Suprapubic skin (tissue), 4 donors: ENCODE measurements at regions not wholly inside any gene's neighbourhood (a gene's known extent, or its start where the extent isn't known, plus 50 kb on each side); places are given as distances from the start of the nearest gene placed in this dataset.

Experiments
- DNase-seq, 2 donors: peaks; one replicate each; pipeline ENCODE4 v3.0.0-alpha.2; 2019; ENCODE audit warnings: low spot score in 2 of 2
- H3K27ac ChIP-seq: fragments of 200-600 bp; sonication (generic); one replicate; pipeline ENCODE4 v1.5.1; 2019
- H3K27me3 ChIP-seq: fragments of 200-600 bp; sonication (generic); one replicate; pipeline ENCODE4 v1.5.1; 2019
- H3K36me3 ChIP-seq: fragments of 200-600 bp; sonication (generic); one replicate; pipeline ENCODE4 v1.5.1; 2019
- H3K4me1 ChIP-seq: fragments of 200-600 bp; sonication (generic); one replicate; pipeline ENCODE4 v1.5.1; 2019
- H3K4me3 ChIP-seq: fragments of 200-600 bp; sonication (generic); one replicate; pipeline ENCODE4 v1.5.1; 2019; ENCODE audit warnings: mild to moderate bottlenecking
- H3K9me3 ChIP-seq: fragments of 200-600 bp; sonication (generic); one replicate; pipeline ENCODE4 v1.5.1; 2019
- CTCF ChIP-seq, 2 donors: fragments of 200-600 bp in 1 of 2; fragments of 450-650 bp in 1 of 2; sonication (generic) in 1 of 2; IDR thresholded peaks; one replicate each; pipeline ENCODE4 v1.5.1; 2016 to 2019; ENCODE audit warnings: antibody characterized with exemption in 2 of 2, mild to moderate bottlenecking in 1 of 2, moderate library complexity in 1 of 2
- EP300 ChIP-seq: sonication (generic); formaldehyde crosslinking; IDR thresholded peaks from one replicate; pipeline ENCODE4 v1.6.1; 2017; ENCODE audit warnings: antibody characterized with exemption
- POLR2A ChIP-seq, 2 donors: fragments of 450-650 bp; IDR thresholded peaks; one replicate each; pipeline ENCODE4 v1.6.1; 2017; ENCODE audit warnings: antibody characterized with exemption in 2 of 2, mild to moderate bottlenecking in 2 of 2, moderate library complexity in 2 of 2
- POLR2AphosphoS5 ChIP-seq, 3 donors: sonication (generic); formaldehyde crosslinking; IDR thresholded peaks; one replicate each; pipeline ENCODE4 v1.6.1; 2017; ENCODE audit warnings: antibody characterized with exemption in 3 of 3
- WGBS: methylation state at CpG from one replicate; pipeline ENCODE4 v1.1.5; 2018; 5-methylcytosine and 5-hydroxymethylcytosine counted together

GRCh38 chr4:81541161-81541945 lies 69.6 kb upstream of the RASGEF1B start:
- WGBS, result 43% methylated on average over 4 of the region's 4 CpGs
- TF ChIP-seq POLR2A (IDR thresholded peaks at IDR 0.05) (no peak), EP300 (no peak), POLR2AphosphoS5 (IDR thresholded peaks at IDR 0.05) (no peak), CTCF (IDR thresholded peaks at IDR 0.05) (no peak)
- H3K9me3 ChIP-seq, result peaks cover 4% of the 10 kb centered on the region
- H3K27ac ChIP-seq, result no peak overlapping the region
- no peaks in the 10 kb centered on the region for H3K4me1 ChIP-seq
- no peaks in the 10 kb centered on the region for H3K27me3 ChIP-seq
- H3K4me3 ChIP-seq, result no peak overlapping the region
- H3K36me3 ChIP-seq, result no peaks in the 10 kb centered on the region
- no peak for DNase-seq

GRCh38 chr4:81538716-81539427 lies 67.2 kb upstream of the RASGEF1B start:
- Histone ChIP-seq H3K36me3 (no peaks in the 10 kb centered on the region), H3K27me3 (no peaks in the 10 kb centered on the region), H3K4me1 (no peaks in the 10 kb centered on the region), H3K27ac (no peak overlapping the region), H3K4me3 (no peak overlapping the region), H3K9me3 (peaks cover 4% of the 10 kb centered on the region)
- WGBS, result 75% methylated on average over 6 of the region's 6 CpGs
- TF ChIP-seq EP300 (no peak), CTCF (IDR thresholded peaks at IDR 0.05) (no peak), POLR2AphosphoS5 (IDR thresholded peaks at IDR 0.05) (no peak), POLR2A (IDR thresholded peaks at IDR 0.05) (no peak)
- DNase-seq, result no peak

- Histone ChIP-seq H3K4me3 (no peak overlapping the region), H3K27ac (no peak overlapping the region), H3K36me3 (no peaks in the 10 kb centered on the region), H3K4me1 (no peaks in the 10 kb centered on the region), H3K27me3 (no peaks in the 10 kb centered on the region), H3K9me3 (no peaks in the 10 kb centered on the region)
- WGBS, result 56% methylated on average over 2 of the region's 2 CpGs
- DNase-seq, result no peak
- TF ChIP-seq CTCF (IDR thresholded peaks at IDR 0.05), result no peak
- TF ChIP-seq POLR2AphosphoS5 (IDR thresholded peaks at IDR 0.05), result no peak
- no peak for TF ChIP-seq POLR2A (IDR thresholded peaks at IDR 0.05)
- no peak for TF ChIP-seq EP300
Measured at GRCh38 chr4:81531410-81531809, 59.7 kb upstream of the RASGEF1B start.

- TF ChIP-seq CTCF (IDR thresholded peaks at IDR 0.05) (no peak), EP300 (no peak), POLR2A (IDR thresholded peaks at IDR 0.05) (no peak), POLR2AphosphoS5 (IDR thresholded peaks at IDR 0.05) (no peak)
- Histone ChIP-seq H3K9me3 (no peaks in the 10 kb centered on the region), H3K27me3 (no peaks in the 10 kb centered on the region), H3K4me1 (no peaks in the 10 kb centered on the region), H3K4me3 (no peak overlapping the region), H3K36me3 (no peaks in the 10 kb centered on the region), H3K27ac (no peak overlapping the region)
- WGBS, result 94% methylated on average over 3 of the region's 3 CpGs
- no peak for DNase-seq
Measured at GRCh38 chr4:81528979-81529378, 57.3 kb upstream of the RASGEF1B start.

- Histone ChIP-seq H3K9me3 (no peaks in the 10 kb centered on the region), H3K36me3 (no peaks in the 10 kb centered on the region), H3K27me3 (no peaks in the 10 kb centered on the region), H3K4me1 (no peaks in the 10 kb centered on the region), H3K4me3 (no peak overlapping the region), H3K27ac (no peak overlapping the region)
- TF ChIP-seq POLR2AphosphoS5 (IDR thresholded peaks at IDR 0.05) (no peak), POLR2A (IDR thresholded peaks at IDR 0.05) (no peak), CTCF (IDR thresholded peaks at IDR 0.05) (no peak), EP300 (no peak)
- 100% methylated on average over 1 of the region's 2 CpGs for WGBS
- no peak for DNase-seq
Measured at GRCh38 chr4:81528200-81528599, 56.5 kb upstream of the RASGEF1B start.
